Activated naive CD8-positive, alpha-beta T cell treated with anti-CD3 and anti-CD28 coated beads for 36 hours (primary cell): ENCODE measurements at regions not wholly inside any gene's neighbourhood (a gene's known extent, or its start where the extent isn't known, plus 50 kb on each side); places are given as distances from the start of the nearest gene placed in this dataset.

Experiments
- DNase-seq: peaks from one replicate; pipeline ENCODE4 v3.0.0; 2021
- H3K27ac Mint-ChIP-seq: one replicate; pipeline ENCODE4 v1.8.0; 2022; ENCODE audit warnings: mild to moderate bottlenecking, moderate library complexity, mixed read lengths
- H3K27me3 Mint-ChIP-seq: one replicate; pipeline ENCODE4 v1.8.0; 2022; ENCODE audit warnings: mild to moderate bottlenecking, mixed read lengths
- H3K36me3 Mint-ChIP-seq: one replicate; pipeline ENCODE4 v1.8.0; 2021; ENCODE audit warnings: mild to moderate bottlenecking, mixed read lengths
- H3K4me1 Mint-ChIP-seq: one replicate; pipeline ENCODE4 v1.8.0; 2021; ENCODE audit warnings: mixed read lengths
- H3K4me3 Mint-ChIP-seq: one replicate; pipeline ENCODE4 v1.8.0; 2022; ENCODE audit warnings: mild to moderate bottlenecking, moderate library complexity, mixed read lengths
- H3K9me3 Mint-ChIP-seq: one replicate; pipeline ENCODE4 v1.8.0; 2022; ENCODE audit warnings: mixed read lengths

DNA sequence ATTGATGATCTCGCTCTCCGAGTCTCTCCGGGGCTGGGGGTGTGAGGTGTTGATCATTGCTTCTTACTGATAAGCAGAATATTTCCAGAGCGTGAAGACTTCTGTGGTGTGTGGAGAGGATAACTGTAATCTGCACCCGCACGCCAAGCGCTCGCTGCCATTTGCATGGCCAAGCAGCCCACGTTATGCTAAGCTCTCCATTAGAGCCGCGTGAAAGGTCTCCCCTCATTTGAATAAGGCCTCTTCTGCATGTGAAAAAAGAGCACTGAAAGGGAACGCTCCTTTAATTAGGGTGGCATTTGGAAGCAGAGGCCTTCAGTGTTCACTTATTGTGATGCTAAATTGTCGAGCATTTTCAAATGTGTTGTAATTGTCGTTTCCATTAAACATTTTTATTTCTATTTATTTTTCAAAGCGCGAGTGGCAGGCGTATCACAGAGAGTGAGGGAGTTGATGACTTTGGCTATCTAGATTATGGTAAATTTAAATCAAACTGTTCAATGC is 163.6 kb upstream of the IRX2 start:
- H3K36me3 Mint-ChIP-seq, result no peaks in the 10 kb centered on the region

DNA sequence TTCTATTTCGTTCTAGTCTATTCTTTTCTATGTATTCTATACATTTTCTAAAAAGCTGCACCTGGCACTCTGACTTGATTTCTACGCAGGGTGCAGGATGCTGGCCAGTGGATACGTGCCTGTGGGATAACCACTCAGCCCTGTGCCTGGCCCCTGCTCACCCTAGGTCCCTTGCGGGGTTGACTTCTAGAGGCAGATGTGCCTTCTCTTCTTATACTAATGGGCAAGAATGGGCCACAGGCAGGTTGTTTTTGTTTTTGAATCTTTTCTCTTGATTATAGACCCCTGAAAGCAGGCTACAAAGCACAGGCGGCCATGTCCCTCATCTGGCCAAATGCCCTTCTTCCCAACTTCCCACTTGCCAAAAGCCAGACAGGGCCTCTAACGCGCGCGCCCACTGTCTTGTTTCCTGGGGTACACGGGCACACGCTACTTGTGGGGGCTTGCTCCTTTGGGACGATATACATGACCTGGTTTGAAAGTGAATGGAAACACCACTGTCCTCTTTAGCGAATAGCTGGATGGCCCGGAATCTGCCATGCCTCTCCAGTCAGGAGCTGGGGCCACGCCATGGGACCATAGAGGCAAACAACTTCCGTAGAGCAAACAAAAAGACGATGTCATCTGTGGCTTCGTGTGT is 162.7 kb upstream of the IRX2 start:
- no peaks in the 10 kb centered on the region for H3K36me3 Mint-ChIP-seq
- H3K27ac Mint-ChIP-seq, result no peak overlapping the region
- no peaks in the 10 kb centered on the region for H3K9me3 Mint-ChIP-seq
- H3K4me3 Mint-ChIP-seq, result no peak overlapping the region
- peaks cover 3% of the 10 kb centered on the region for H3K27me3 Mint-ChIP-seq
- no peak for DNase-seq
- no peaks in the 10 kb centered on the region for H3K4me1 Mint-ChIP-seq

More for the DNA sequence above, 163.6 kb upstream of the IRX2 start:
- Mint-ChIP-seq H3K4me1 (no peaks in the 10 kb centered on the region), H3K27me3 (peaks cover 3% of the 10 kb centered on the region), H3K9me3 (no peaks in the 10 kb centered on the region), H3K4me3 (no peak overlapping the region), H3K27ac (no peak overlapping the region)
- no peak for DNase-seq

DNA sequence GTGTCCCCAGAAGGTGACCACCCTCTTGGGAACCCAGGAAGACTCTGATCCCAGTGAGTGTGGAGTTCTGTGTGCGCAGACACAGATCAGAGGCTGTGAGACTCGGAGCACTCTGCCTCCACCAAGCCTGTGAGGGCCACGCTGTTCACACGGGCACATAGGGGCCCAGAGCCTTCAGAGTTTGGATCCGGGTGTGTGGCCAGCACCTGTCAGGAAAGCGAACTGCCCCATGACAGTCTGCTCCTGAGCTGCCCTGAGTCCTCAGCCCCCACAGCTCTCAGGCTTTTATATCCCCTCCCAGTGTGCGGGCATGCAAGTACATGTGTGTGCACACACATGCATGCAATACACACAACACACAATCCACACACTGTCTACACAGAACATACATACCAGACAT is 161.8 kb upstream of the IRX2 start:
- H3K9me3 Mint-ChIP-seq, result no peaks in the 10 kb centered on the region
- no peaks in the 10 kb centered on the region for H3K36me3 Mint-ChIP-seq
- DNase-seq, result no peak
- peaks cover 3% of the 10 kb centered on the region for H3K27me3 Mint-ChIP-seq
- H3K27ac Mint-ChIP-seq, result no peak overlapping the region
- H3K4me3 Mint-ChIP-seq, result no peak overlapping the region
- no peaks in the 10 kb centered on the region for H3K4me1 Mint-ChIP-seq

DNA sequence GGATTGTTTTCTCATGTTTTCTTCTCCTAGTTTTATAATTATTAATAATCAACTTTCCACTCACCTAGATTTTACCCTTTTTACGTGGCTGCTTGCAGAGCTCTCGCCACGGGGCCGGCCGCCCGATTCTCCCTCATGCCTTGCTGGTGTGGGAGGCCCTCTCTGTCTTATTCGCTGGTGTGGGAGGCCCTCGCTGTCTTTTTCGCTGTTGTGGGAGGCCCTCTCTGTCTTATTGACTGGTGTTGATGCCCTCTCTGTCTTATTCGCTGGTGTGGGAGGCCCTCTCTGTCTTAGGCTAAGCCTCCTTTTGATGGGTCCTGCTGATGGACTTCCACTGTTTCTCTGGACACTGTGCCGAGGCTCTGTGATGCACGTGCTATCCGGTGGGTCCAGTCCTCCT is 161.3 kb upstream of the IRX2 start:
- Mint-ChIP-seq H3K27ac (no peak overlapping the region), H3K27me3 (peaks cover 3% of the 10 kb centered on the region), H3K9me3 (no peaks in the 10 kb centered on the region), H3K4me1 (no peaks in the 10 kb centered on the region), H3K4me3 (no peak overlapping the region), H3K36me3 (no peaks in the 10 kb centered on the region)
- no peak for DNase-seq

DNA sequence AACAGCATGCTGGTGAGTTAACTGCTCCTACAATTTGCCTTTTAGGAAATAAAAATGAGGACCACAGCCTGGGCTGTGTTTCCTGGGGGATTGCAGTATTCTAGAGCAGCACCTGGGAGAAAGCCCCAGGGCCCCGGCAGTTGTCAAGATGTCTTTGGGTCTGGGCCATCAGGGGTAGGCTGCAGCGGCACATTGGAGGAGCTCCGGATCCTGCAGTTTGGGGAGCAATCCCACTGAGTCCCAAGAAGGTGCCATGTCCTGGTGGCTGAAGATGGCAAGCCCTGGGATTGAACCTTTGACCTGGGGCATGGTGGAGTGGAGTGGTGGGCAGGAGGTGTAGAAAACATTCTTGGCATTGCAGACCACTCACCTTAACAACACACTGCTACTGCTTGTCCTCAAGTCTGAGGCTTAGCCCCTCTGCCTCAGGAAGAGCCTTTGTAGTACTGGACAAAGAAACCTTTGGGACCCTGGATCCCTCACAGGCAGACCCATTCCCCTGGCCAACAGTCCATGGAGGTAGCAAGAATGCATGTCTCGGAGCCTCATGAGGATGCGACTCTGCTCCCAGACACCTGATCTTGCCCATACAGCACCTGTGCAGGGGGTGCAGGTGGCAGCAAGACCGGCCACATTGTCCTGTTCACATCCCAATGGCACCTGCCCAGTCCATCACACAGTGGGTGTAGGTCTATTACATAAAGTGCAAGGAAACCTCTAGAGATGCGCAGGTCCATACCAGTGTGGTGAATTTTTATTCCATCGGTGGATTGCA is 159.1 kb upstream of the IRX2 start:
- H3K27ac Mint-ChIP-seq, result no peak overlapping the region
- H3K27me3 Mint-ChIP-seq, result peaks cover 3% of the 10 kb centered on the region
- no peak overlapping the region for H3K4me3 Mint-ChIP-seq
- no peaks in the 10 kb centered on the region for H3K4me1 Mint-ChIP-seq
- H3K36me3 Mint-ChIP-seq, result no peaks in the 10 kb centered on the region
- DNase-seq, result no peak
- no peaks in the 10 kb centered on the region for H3K9me3 Mint-ChIP-seq

DNA sequence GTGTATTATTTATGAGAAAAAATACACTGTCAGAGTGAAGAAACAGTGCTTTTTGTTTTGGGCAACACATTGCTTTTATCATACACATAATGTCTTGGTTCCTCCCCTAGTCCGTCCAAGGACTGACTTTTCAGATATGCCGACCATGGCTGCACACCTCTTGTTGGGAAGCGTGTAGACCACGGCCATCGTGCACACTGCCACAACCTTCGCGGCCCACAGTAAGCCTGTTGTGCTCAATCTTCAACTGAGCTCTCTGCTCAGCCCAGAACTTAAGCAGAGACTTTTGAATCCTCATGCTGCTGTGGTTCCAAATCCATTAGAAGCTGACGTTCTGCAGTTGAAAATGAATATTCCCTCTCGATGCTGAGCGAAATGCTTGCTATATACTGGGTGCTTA is 157.6 kb upstream of the IRX2 start:
- H3K27ac Mint-ChIP-seq, result no peak overlapping the region
- no peak for DNase-seq
- H3K36me3 Mint-ChIP-seq, result no peaks in the 10 kb centered on the region
- no peaks in the 10 kb centered on the region for H3K4me1 Mint-ChIP-seq
- no peaks in the 10 kb centered on the region for H3K9me3 Mint-ChIP-seq
- no peak overlapping the region for H3K4me3 Mint-ChIP-seq
- H3K27me3 Mint-ChIP-seq, result no peaks in the 10 kb centered on the region

DNA sequence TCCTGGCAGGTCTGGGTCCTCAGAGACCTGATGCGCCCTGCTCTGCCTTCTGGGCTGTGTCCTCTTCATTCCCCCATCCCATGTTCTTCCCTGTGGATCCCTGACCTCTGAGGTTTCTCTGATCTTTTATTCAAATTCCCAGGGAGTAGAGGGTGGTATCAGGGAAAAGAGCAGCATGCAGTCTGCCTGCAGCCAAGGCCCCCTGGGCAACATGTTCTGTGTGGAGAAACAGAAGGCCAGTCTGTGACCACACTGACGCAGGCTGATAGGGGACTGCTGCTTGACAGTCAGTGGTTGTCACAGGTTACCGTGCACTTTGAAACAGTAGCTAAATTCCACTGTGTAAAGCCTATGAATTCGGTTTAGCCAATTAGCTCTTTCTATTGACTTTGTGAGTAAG is 156.6 kb upstream of the IRX2 start:
- no peak for DNase-seq
- Mint-ChIP-seq H3K4me3 (no peak overlapping the region), H3K36me3 (no peaks in the 10 kb centered on the region), H3K27ac (no peak overlapping the region), H3K4me1 (no peaks in the 10 kb centered on the region), H3K9me3 (no peaks in the 10 kb centered on the region), H3K27me3 (no peaks in the 10 kb centered on the region)

DNA sequence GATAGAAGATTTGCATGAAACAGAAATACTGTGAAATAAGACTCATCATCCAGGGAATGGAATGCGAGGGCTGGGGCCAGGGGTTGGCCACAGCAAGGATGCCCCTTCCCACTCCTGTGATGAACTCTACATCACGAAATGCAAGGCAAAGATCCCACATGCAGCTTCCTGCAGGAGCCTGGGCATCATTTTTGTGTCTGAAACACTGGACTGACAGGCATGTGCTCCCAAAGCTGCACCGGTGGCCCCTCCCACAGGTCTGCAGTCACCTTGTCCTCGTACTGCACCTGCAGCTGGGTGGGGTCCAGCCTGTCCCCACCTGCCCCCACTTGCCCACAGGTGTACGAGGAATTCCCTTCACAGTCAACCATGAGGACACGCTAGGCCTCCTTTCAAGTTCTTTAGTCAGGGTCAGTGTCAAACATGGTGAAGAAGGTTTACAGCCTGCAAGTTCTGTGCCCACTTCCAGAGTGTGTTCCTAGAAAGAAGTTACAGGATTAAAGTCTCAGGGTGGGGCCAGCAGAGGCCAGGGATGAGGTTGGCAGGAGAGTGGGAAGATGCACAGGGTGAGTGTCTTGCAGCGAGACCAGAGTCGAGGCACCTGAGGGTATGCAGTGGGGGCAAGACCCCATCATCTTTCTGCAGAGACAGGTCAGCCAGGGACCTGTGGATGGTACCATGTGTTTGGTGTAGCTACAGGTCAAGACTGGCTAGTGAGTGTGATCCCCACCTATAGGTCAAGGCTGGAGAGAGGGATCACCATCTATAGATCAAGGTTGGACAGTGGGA is 155.0 kb upstream of the IRX2 start:
- Mint-ChIP-seq H3K27ac (no peak overlapping the region), H3K4me3 (no peak overlapping the region), H3K9me3 (no peaks in the 10 kb centered on the region), H3K27me3 (no peaks in the 10 kb centered on the region), H3K4me1 (no peaks in the 10 kb centered on the region), H3K36me3 (no peaks in the 10 kb centered on the region)
- no peak for DNase-seq

DNA sequence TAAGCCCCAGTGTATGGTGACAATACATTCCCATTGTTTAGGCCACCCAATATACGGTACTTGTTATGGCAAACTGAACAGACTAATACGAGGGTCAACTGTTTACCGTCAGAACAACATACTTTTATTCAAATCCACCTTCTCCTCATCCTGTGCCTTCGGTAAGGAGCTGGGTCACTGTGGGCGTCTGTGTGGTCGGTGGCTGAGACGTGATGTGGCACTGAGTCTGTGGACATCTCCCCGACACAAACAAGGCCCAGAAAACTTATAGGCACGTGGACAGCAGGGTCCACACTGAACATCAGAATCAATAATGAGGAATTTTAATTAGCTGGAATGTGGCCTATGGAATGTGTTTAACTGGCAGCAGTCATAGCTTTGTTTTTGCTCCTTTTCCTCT is 154.3 kb upstream of the IRX2 start:
- DNase-seq, result no peak
- no peaks in the 10 kb centered on the region for H3K27me3 Mint-ChIP-seq
- no peaks in the 10 kb centered on the region for H3K36me3 Mint-ChIP-seq
- H3K4me1 Mint-ChIP-seq, result no peaks in the 10 kb centered on the region
- H3K9me3 Mint-ChIP-seq, result no peaks in the 10 kb centered on the region
- H3K4me3 Mint-ChIP-seq, result no peak overlapping the region
- H3K27ac Mint-ChIP-seq, result no peak overlapping the region

DNA sequence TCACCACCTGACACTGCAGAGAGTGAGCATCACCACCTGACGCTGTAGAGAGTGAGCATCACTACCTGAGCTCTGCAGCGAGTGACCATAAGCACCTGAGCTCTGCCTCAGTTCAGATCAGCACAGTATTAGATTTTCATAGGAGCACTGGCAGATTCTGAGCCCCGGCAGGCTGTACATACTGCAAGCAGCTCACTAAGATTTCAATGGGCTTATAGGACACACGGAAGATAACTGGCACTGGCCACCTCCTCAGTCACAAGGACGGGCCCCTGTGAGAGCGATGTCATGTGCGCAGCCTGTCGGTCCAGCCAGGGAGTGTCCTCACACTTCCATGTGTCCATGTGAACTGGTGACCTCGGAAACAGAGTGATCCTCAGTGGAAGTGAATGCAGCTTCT is 153.5 kb upstream of the IRX2 start:
- DNase-seq, result no peak
- no peak overlapping the region for H3K27ac Mint-ChIP-seq
- no peak overlapping the region for H3K4me3 Mint-ChIP-seq
- H3K27me3 Mint-ChIP-seq, result no peaks in the 10 kb centered on the region
- H3K36me3 Mint-ChIP-seq, result no peaks in the 10 kb centered on the region
- no peaks in the 10 kb centered on the region for H3K9me3 Mint-ChIP-seq
- H3K4me1 Mint-ChIP-seq, result no peaks in the 10 kb centered on the region

DNA sequence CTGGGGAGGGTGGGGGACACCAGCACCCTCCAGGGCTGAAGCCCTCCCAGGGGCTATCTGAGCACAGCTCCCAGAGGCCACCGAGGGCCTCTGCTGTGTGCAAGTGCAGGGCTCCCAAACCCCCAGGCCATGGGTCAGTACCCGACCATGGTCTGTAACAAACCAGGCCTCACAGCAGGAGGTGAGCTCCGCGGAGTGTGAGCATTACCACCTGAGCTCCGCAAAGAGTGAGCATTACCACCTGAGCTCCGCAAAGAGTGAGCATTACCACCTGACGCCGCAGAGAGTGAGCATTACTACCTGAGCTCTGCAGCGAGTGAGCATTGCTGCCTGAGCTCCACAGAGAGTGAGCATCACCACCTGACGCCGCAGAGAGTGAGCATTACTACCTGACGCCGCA is 152.9 kb upstream of the IRX2 start:
- Mint-ChIP-seq H3K9me3 (no peaks in the 10 kb centered on the region), H3K4me1 (no peaks in the 10 kb centered on the region), H3K4me3 (no peak overlapping the region), H3K36me3 (no peaks in the 10 kb centered on the region), H3K27ac (no peak overlapping the region), H3K27me3 (no peaks in the 10 kb centered on the region)
- DNase-seq, result no peak

DNA sequence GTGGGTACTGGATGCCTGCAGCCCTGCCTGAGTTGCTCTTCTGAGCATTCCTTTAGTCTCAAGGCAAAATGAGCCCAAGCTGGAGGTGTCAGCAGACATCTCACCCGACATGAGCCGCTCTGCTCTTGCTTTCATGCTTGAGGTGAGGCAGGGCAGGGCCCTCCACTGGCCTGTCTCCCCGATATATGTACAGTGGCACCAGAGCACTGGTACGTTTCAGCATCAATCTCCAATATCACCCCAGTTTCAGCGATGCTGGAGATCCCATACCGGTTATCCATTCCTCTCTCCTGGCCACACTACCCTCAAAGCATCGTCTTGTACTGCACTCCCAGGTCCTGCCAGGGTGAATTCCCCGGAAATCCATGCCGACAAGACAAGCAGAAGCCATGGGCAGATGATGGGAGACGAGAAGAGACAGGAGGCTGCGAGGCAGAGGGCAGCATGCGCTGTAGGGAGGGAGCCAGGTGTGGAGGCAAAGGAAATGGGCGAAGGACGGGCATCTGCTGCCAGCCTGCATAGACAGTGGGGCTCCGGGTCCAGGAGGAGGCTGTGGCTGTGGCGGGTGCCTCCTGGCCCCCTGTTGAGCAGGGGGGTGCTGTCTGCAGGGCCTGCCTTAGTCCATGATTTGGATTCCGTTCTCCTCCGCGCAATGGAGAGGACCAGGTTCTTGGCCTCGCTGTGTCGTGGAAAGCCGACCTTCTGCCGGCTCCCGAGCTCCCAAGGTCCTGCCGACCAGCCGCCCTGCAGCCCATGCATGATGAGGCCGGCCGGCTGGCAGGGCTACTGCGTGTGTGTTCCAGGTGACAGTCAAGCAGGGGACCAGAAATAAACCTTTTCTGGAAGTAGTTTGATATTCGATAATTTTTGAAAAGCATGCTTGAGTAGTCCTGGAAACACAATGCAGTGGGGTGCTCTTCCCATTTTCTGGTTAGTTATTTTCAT is 152.2 kb upstream of the IRX2 start:
- H3K27me3 Mint-ChIP-seq, result no peaks in the 10 kb centered on the region
- H3K36me3 Mint-ChIP-seq, result no peaks in the 10 kb centered on the region
- H3K4me3 Mint-ChIP-seq, result no peak overlapping the region
- H3K4me1 Mint-ChIP-seq, result no peaks in the 10 kb centered on the region
- no peak overlapping the region for H3K27ac Mint-ChIP-seq
- H3K9me3 Mint-ChIP-seq, result no peaks in the 10 kb centered on the region
- DNase-seq, result no peak

DNA sequence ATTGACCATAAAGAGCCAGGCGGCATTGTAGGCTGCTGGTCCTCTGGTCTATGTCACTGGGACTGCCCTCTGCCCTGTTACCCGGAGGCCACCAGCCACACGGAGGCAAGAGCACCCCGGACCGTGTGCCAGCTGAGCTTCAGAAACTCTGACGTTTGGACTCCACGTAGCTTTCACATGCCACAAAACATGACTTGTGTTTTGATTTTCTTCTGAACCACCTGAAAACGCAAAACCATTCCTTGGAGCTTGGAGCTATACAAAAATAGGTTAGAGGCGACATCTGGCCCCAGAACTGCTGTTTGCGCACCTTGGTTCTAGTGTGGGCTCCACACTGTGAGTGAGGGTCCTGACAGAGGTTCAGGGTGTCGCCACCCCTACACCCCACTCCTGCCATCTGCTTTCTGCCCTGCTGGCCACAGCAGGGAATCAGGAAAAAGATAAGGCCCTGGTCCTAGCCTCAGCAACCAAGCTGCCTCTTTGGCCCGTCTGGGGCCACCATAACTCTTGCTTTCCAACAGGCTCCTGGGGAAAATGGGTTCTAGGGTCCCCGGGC is 151.3 kb upstream of the IRX2 start:
- H3K36me3 Mint-ChIP-seq, result no peaks in the 10 kb centered on the region
- no peaks in the 10 kb centered on the region for H3K27me3 Mint-ChIP-seq
- no peak for DNase-seq
- no peaks in the 10 kb centered on the region for H3K4me1 Mint-ChIP-seq
- H3K9me3 Mint-ChIP-seq, result no peaks in the 10 kb centered on the region
- H3K4me3 Mint-ChIP-seq, result no peak overlapping the region
- no peak overlapping the region for H3K27ac Mint-ChIP-seq

DNA sequence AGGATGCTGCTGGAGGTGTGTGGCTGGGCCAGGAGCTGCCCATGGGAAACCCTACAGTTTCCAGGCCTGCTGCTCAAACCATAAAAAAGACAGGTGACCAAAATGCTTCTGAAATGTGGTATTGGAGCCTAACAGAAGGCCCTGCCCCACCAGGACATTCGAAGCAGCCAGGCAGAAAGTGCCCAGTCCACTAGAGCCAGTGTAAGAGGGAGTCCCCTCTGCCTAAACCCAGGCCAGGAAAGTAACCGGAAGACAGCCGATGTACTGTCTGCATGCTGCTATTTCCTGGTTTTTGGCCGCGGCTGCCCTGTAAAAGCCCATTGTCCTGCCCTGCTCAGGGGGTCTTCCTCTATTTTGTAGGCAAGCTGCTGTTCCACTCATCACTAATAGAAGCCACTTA is 150.7 kb upstream of the IRX2 start:
- Mint-ChIP-seq H3K27ac (no peak overlapping the region), H3K9me3 (no peaks in the 10 kb centered on the region), H3K4me1 (no peaks in the 10 kb centered on the region), H3K4me3 (no peak overlapping the region), H3K27me3 (no peaks in the 10 kb centered on the region), H3K36me3 (no peaks in the 10 kb centered on the region)
- DNase-seq, result no peak
